RWPE1 (cell line): ENCODE measurements at regions not wholly inside any gene's neighbourhood (a gene's known extent, or its start where the extent isn't known, plus 50 kb on each side); places are given as distances from the start of the nearest gene placed in this dataset.

Experiments used
- CTCF ChIA-PET: fragments of 350-600 bp; sonication (Branson Sonifier 250); formaldehyde crosslinking; extraction: SDS; loops from one replicate; lab custom pipeline; 2021; lab: Yijun Ruan, JAX
- POLR2A ChIA-PET: fragments of 400-600 bp; formaldehyde crosslinking; extraction: SDS; loops from one replicate; lab custom pipeline; 2020; ENCODE audit warnings: antibody characterized with exemption; ENCODE audit not compliant: low non-redundant PET; lab: Yijun Ruan, JAX
- DNase-seq: peaks from one replicate; pipeline ENCODE4 v3.0.0; 2012; ENCODE audit warnings: low spot score
- H3K27ac ChIP-seq: fragments of 450-650 bp; 2 replicates; pipeline ENCODE4 v1.5.1; 2017
- CTCF ChIP-seq: fragments of 450-650 bp; conservative IDR thresholded peaks from 2 replicates; pipeline ENCODE4 v1.5.1; 2017; ENCODE audit warnings: low read depth, mild to moderate bottlenecking

- ChIA-PET CTCF (no interaction called here), POLR2A (interaction anchor here (0.6 kb wide), 1 partner anchor 62 kb away, joined by 3 read pairs; no protein-coding TSS in a partner anchor)
- no peak overlapping the region for H3K27ac ChIP-seq
- no peak for DNase-seq
- TF ChIP-seq CTCF, result no peak
Observed at GRCh38 chr12:47323802-47324201, 244.0 kb upstream of the AMIGO2 start.

GRCh38 chr12:47321436-47321835 is 241.7 kb upstream of the AMIGO2 start:
- TF ChIP-seq CTCF, result no peak
- CTCF ChIA-PET, result interaction anchor here (0.6 to 1.0 kb wide), 2 partner anchors 73 to 285 kb away, joined by 3 read pairs; no protein-coding TSS in a partner anchor

DNA sequence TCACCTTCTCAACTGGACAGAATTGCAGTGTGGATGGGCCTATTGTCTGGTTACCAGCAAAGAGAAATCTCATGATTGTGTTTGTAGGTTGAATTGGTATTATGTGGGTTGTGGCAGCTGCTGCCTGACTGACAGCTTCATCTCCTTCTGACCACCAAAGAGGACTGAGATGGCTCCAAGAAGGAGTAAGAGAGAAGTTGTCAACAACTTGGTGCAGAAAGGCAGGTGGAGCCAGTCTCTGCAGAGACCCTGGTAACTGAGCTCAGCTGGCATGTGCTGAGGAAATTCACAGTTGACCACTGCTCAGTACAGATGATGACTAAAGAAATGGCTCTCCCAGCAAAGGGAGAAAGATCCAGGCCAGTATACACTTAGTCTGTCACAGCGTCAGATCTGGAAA is 240.0 kb upstream of the AMIGO2 start:
- no peak for DNase-seq
- no peak overlapping the region for H3K27ac ChIP-seq
- ChIA-PET POLR2A (no interaction called here), CTCF (no interaction called here)
- no peak for TF ChIP-seq CTCF

More at GRCh38 chr12:47321436-47321835, 241.7 kb upstream of the AMIGO2 start:
- H3K27ac ChIP-seq, result no peak overlapping the region
- POLR2A ChIA-PET, result no interaction called here
- no peak for DNase-seq

DNA sequence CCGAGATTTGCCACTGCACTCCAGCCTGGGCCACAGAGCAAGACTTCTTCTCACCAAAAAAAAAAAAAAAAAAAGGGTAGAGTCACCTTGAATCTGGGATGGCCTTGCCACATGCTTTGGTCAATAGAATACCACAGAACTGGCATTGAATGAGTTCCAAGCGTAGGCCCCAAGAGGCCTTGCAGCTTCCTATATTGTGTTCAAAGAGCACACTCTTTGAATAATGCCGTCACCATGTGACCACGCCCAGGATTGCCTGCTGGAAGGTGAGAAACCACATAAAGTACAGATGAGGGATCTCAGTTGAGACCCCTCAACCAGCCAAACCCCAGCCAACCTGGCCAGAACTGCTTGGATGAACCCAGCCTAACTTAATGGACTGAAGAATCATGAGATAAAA is 239.2 kb upstream of the AMIGO2 start:
- POLR2A ChIA-PET, result no interaction called here
- no peak for TF ChIP-seq CTCF
- DNase-seq, result no peak
- H3K27ac ChIP-seq, result no peak overlapping the region
- CTCF ChIA-PET, result no interaction called here

- DNase-seq, result no peak
- CTCF ChIA-PET, result interaction anchor here (0.6 kb wide), 1 partner anchor 369 kb away, joined by 5 read pairs; no protein-coding TSS in a partner anchor
- POLR2A ChIA-PET, result no interaction called here
- H3K27ac ChIP-seq, result no peak overlapping the region
- no peak for TF ChIP-seq CTCF
Observed at GRCh38 chr12:47317175-47317915, 237.6 kb upstream of the AMIGO2 start.

- no peak for TF ChIP-seq CTCF
- no peak overlapping the region for H3K27ac ChIP-seq
- POLR2A ChIA-PET, result no interaction called here
- DNase-seq, result no peak
- CTCF ChIA-PET, result no interaction called here
Observed at GRCh38 chr12:47316609-47317049, 236.9 kb upstream of the AMIGO2 start.
